ENCODE measurements at regions not wholly inside any gene's neighbourhood (a gene's known extent, or its start where the extent isn't known, plus 50 kb on each side); places are given as distances from the start of the nearest gene placed in this dataset.

DNA sequence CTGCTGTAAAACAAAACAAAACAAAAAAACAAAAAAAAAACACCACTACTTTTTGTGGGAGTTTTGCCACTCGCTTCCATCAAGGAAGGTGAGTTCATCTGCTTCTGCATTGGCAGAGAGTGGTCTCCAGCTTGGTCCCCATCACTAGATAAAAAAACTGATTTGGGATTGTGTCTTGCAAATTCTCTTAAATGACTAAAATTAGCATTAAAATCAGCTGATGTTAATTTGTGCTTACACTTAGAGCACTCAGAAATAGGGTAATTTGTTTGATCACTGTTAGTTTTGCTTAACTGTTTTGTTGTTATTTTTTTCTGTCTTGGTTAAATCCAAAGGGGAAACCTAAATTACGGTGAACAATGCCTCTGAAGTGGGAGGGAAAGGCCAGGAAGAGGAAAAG, 1048.0 kb downstream of the LRFN5 start:
- 52 to 65% (median 60%) methylated on average over 2 of the region's 2 CpGs for WGBS, 4 donors

DNA sequence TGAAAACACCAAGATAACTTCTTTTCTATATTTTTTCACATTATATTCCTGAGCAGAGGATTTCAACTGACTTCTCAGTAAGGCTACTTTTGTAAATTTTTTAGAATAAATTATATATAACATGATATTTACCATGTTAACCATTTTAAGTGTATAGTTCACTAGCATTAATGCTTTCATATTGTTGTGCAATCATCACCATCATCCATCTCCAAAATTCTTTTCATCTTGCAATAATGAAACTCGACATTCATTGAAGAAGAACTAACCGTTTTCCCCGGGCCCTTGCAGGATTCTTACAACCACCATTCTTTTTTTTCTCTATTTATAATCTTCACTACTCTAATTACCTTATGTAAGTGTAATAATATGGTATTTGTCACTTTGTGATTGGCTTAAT, 1036.1 kb downstream of the LRFN5 start:
- no peak for TF ChIP-seq POLR2A (IDR thresholded peaks at IDR 0.05)
- TF ChIP-seq, protein P1, sequence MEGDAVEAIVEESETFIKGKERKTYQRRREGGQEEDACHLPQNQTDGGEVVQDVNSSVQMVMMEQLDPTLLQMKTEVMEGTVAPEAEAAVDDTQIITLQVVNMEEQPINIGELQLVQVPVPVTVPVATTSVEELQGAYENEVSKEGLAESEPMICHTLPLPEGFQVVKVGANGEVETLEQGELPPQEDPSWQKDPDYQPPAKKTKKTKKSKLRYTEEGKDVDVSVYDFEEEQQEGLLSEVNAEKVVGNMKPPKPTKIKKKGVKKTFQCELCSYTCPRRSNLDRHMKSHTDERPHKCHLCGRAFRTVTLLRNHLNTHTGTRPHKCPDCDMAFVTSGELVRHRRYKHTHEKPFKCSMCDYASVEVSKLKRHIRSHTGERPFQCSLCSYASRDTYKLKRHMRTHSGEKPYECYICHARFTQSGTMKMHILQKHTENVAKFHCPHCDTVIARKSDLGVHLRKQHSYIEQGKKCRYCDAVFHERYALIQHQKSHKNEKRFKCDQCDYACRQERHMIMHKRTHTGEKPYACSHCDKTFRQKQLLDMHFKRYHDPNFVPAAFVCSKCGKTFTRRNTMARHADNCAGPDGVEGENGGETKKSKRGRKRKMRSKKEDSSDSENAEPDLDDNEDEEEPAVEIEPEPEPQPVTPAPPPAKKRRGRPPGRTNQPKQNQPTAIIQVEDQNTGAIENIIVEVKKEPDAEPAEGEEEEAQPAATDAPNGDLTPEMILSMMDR (IDR thresholded peaks at IDR 0.05), result no peak
- H3K9me3 ChIP-seq, result no peaks in the 10 kb centered on the region
- H3K36me3 ChIP-seq, result no peaks in the 10 kb centered on the region
- no peaks in the 10 kb centered on the region for H3K4me1 ChIP-seq
- no peak for ATAC-seq
- H3K4me3 ChIP-seq, result no peak overlapping the region
- intact Hi-C loops (cut with DNase I), result no loop called here
- no peak for DNase-seq
- H3K27me3 ChIP-seq, result no peaks in the 10 kb centered on the region
- 75 to 91% (median 79%) methylated on average over 3 of the region's 3 CpGs for WGBS, 4 donors
- no peak overlapping the region for H3K27ac ChIP-seq

More for the DNA sequence above, 1048.0 kb downstream of the LRFN5 start:
- intact Hi-C loops (cut with DNase I), result no loop called here
- TF ChIP-seq, protein P1 (IDR thresholded peaks at IDR 0.05), result no peak
- TF ChIP-seq POLR2A (IDR thresholded peaks at IDR 0.05), result no peak
- H3K36me3 ChIP-seq, result no peaks in the 10 kb centered on the region
- H3K9me3 ChIP-seq, result no peaks in the 10 kb centered on the region
- H3K27ac ChIP-seq, result no peak overlapping the region
- DNase-seq, result no peak
- no peaks in the 10 kb centered on the region for H3K4me1 ChIP-seq
- ATAC-seq, result no peak
- no peak overlapping the region for H3K4me3 ChIP-seq
- no peaks in the 10 kb centered on the region for H3K27me3 ChIP-seq

DNA sequence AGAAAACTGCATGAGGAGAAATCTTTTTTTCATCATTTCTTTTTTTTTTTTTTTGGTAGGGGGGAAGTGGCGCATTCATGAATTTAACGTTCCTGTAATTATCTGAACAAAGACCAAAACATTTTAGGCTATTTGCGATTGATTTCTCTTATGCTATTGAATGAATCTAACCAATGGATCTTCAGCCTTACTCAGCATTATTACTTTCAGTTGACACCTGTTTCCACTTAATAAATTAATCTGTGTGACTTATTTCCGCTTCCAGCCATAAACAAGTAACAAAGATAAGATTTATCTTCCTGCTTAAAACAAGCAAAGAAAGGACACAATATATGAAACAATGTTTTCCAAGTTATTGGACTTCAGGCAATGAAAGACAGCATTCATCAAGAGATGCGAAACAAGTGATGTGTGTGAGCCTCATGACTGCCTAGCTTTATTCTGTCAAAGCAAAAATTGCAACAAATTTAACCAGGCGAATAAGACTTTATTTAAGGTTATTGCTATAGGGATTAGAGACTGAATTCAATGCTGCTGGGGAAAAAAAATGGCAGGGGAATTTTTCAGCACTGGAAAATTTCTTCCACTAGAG, 1026.9 kb downstream of the LRFN5 start:
- intact Hi-C loops (cut with DNase I), result no loop called here
- Histone ChIP-seq H3K4me1 (no peaks in the 10 kb centered on the region), H3K27ac (no peak overlapping the region), H3K36me3 (no peaks in the 10 kb centered on the region), H3K27me3 (no peaks in the 10 kb centered on the region), H3K9me3 (no peaks in the 10 kb centered on the region), H3K4me3 (no peak overlapping the region)
- TF ChIP-seq, protein P1 (IDR thresholded peaks at IDR 0.05), result no peak
- TF ChIP-seq POLR2A (IDR thresholded peaks at IDR 0.05), result no peak
- no peak for DNase-seq
- WGBS, 4 donors, result 77 to 86% (median 84%) methylated on average over 6 of the region's 6 CpGs
- no peak for ATAC-seq

DNA sequence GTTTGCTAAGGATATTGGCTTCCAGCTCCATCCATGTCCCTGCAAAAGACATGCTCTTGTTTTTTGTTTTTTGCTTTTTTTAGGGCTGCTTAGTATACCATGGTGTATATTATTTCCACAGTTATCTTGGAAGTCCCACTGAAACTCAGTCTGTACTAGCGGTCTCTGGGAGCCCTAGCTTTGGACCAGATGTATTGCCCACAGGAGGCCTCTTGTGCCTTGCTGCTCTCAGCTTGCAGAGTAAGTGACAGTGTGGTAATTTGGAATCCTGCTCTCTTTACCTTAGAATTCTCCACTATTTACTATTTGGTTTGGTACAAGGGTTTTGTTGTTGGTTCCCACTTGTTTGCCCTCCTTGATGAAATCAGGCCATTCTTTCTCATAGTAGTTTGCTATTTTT, 1022.9 kb downstream of the LRFN5 start:
- TF ChIP-seq, protein P1 (IDR thresholded peaks at IDR 0.05), result no peak
- TF ChIP-seq POLR2A (IDR thresholded peaks at IDR 0.05), result no peak
- Histone ChIP-seq H3K4me3 (no peak overlapping the region), H3K9me3 (no peaks in the 10 kb centered on the region), H3K27me3 (no peaks in the 10 kb centered on the region), H3K27ac (no peak overlapping the region), H3K4me1 (no peaks in the 10 kb centered on the region), H3K36me3 (no peaks in the 10 kb centered on the region)
- DNase-seq, result no peak
- 75 to 89% (median 82%) methylated on average over 1 of the region's 1 CpG for WGBS, 4 donors
- intact Hi-C loops (cut with DNase I), result no loop called here
- ATAC-seq, result no peak
